ENCODE measurements at regions not wholly inside any gene's neighbourhood (a gene's known extent, or its start where the extent isn't known, plus 50 kb on each side); places are given as distances from the start of the nearest gene placed in this dataset.

GRCh38 chr11:92382311-92382710, 157.7 kb downstream of the FAT3 start:
- TF ChIP-seq CTCF (IDR thresholded peaks at IDR 0.05; ENCODE audit: insufficient read depth in 1 of 2, low read depth in 1 of 2, low read length in 1 of 2, severe bottlenecking in 1 of 2, unreplicated experiment in 1 of 2) = no peak
- BruUV-seq (replicated peaks) = no TSS peak
- peaks cover 16% of the 10 kb centered on the region for H3K4me1 ChIP-seq
- no peak for DNase-seq
- H3K36me3 ChIP-seq (ENCODE audit: control insufficient read depth, insufficient read depth, low read length) = no peaks in the 10 kb centered on the region
- Mint-ChIP-seq H3K36me3 (ENCODE audit: insufficient read depth, unreplicated experiment) (no peaks in the 10 kb centered on the region), H3K27me3 (ENCODE audit: insufficient read depth, unreplicated experiment) (no peaks in the 10 kb centered on the region), H3K9me3 (ENCODE audit: unreplicated experiment) (no peaks in the 10 kb centered on the region), H3K4me1 (ENCODE audit: low read depth, unreplicated experiment) (peaks cover 14% of the 10 kb centered on the region), H3K4me3 (ENCODE audit: unreplicated experiment) (no peak overlapping the region), H3K27ac (ENCODE audit: unreplicated experiment) (no peak overlapping the region)
- CTCF ChIA-PET = no interaction called here
- H3K27me3 ChIP-seq (replicated peaks; ENCODE audit: control insufficient read depth, insufficient read depth, low read length) = no peaks in the 10 kb centered on the region
- no peak overlapping the region for H3K4me3 ChIP-seq (ENCODE audit: low read depth, low read length)
- intact Hi-C loops (cut with micrococcal nuclease; ENCODE audit: unreplicated experiment) = no loop called here
- POLR2A ChIA-PET = no interaction called here
- H3K9me3 ChIP-seq = no peaks in the 10 kb centered on the region

- Mint-ChIP-seq H3K4me1 (ENCODE audit: low read depth, unreplicated experiment) (peaks cover 14% of the 10 kb centered on the region), H3K27me3 (ENCODE audit: insufficient read depth, unreplicated experiment) (no peaks in the 10 kb centered on the region), H3K4me3 (ENCODE audit: unreplicated experiment) (no peak overlapping the region), H3K9me3 (ENCODE audit: unreplicated experiment) (no peaks in the 10 kb centered on the region), H3K27ac (ENCODE audit: unreplicated experiment) (no peak overlapping the region), H3K36me3 (ENCODE audit: insufficient read depth, unreplicated experiment) (no peaks in the 10 kb centered on the region)
- ChIA-PET POLR2A (no interaction called here), CTCF (no interaction called here)
- no peak for DNase-seq
- Histone ChIP-seq H3K27me3 (replicated peaks; ENCODE audit: control insufficient read depth, insufficient read depth, low read length) (no peaks in the 10 kb centered on the region), H3K4me3 (ENCODE audit: low read depth, low read length) (no peak overlapping the region), H3K9me3 (no peaks in the 10 kb centered on the region), H3K4me1 (peaks cover 16% of the 10 kb centered on the region), H3K36me3 (ENCODE audit: control insufficient read depth, insufficient read depth, low read length) (no peaks in the 10 kb centered on the region)
- intact Hi-C loops (cut with micrococcal nuclease; ENCODE audit: unreplicated experiment) = no loop called here
- TF ChIP-seq CTCF (IDR thresholded peaks at IDR 0.05; ENCODE audit: insufficient read depth in 1 of 2, low read depth in 1 of 2, low read length in 1 of 2, severe bottlenecking in 1 of 2, unreplicated experiment in 1 of 2) = no peak
- no TSS peak for BruUV-seq (replicated peaks)
Measured at GRCh38 chr11:92383430-92383829, 158.8 kb downstream of the FAT3 start.

DNA sequence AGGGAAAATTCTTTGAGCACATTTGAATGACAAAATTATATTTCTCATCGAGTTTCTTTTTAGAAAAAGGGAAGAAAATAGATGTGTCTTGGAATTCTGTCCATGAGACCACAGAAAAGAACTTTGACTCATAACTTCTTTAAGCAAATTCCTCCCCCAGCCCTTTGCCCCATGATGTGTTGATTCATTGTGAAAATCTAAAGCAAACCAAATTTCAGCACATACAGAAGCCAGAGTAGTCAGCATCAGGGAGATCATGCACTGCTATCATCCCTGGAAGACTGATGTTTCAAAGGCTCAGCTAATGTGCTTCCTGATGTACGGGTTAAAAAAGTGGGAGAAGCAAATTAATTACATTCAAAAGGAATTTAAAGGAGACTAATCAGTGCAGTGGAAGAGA, 159.7 kb downstream of the FAT3 start:
- no peak for TF ChIP-seq CTCF (IDR thresholded peaks at IDR 0.05; ENCODE audit: insufficient read depth in 1 of 2, low read depth in 1 of 2, low read length in 1 of 2, severe bottlenecking in 1 of 2, unreplicated experiment in 1 of 2)

More for the DNA sequence above, 159.7 kb downstream of the FAT3 start:
- peaks cover 16% of the 10 kb centered on the region for H3K4me1 ChIP-seq
- H3K4me1 Mint-ChIP-seq (ENCODE audit: low read depth, unreplicated experiment) = peaks cover 14% of the 10 kb centered on the region
- ChIA-PET CTCF (no interaction called here), POLR2A (interaction anchor here (1.0 kb wide), 1 partner anchor 98 kb away, joined by 3 read pairs; no protein-coding TSS in a partner anchor)
- intact Hi-C loops (cut with micrococcal nuclease; ENCODE audit: unreplicated experiment) = loop anchor here (1.0 kb wide), 1 partner anchor 27 kb away; no protein-coding TSS in a partner anchor
- H3K4me3 ChIP-seq (ENCODE audit: low read depth, low read length) = no peak overlapping the region
- H3K36me3 ChIP-seq (ENCODE audit: control insufficient read depth, insufficient read depth, low read length) = no peaks in the 10 kb centered on the region
- no peaks in the 10 kb centered on the region for H3K36me3 Mint-ChIP-seq (ENCODE audit: insufficient read depth, unreplicated experiment)
- no TSS peak for BruUV-seq (replicated peaks)
- peak in 1 of 2 experiments; percentile 27 for DNase-seq
- H3K27me3 Mint-ChIP-seq (ENCODE audit: insufficient read depth, unreplicated experiment) = no peaks in the 10 kb centered on the region
- H3K27me3 ChIP-seq (replicated peaks; ENCODE audit: control insufficient read depth, insufficient read depth, low read length) = no peaks in the 10 kb centered on the region
- H3K4me3 Mint-ChIP-seq (ENCODE audit: unreplicated experiment) = peak overlapping the region; percentile 7
- no peaks in the 10 kb centered on the region for H3K9me3 Mint-ChIP-seq (ENCODE audit: unreplicated experiment)
- no peaks in the 10 kb centered on the region for H3K9me3 ChIP-seq
- H3K27ac Mint-ChIP-seq (ENCODE audit: unreplicated experiment) = no peak overlapping the region

Measured in Caco-2 (cell line).